ENCODE measurements at regions not wholly inside any gene's neighbourhood (a gene's known extent, or its start where the extent isn't known, plus 50 kb on each side); places are given as distances from the start of the nearest gene placed in this dataset.

DNA sequence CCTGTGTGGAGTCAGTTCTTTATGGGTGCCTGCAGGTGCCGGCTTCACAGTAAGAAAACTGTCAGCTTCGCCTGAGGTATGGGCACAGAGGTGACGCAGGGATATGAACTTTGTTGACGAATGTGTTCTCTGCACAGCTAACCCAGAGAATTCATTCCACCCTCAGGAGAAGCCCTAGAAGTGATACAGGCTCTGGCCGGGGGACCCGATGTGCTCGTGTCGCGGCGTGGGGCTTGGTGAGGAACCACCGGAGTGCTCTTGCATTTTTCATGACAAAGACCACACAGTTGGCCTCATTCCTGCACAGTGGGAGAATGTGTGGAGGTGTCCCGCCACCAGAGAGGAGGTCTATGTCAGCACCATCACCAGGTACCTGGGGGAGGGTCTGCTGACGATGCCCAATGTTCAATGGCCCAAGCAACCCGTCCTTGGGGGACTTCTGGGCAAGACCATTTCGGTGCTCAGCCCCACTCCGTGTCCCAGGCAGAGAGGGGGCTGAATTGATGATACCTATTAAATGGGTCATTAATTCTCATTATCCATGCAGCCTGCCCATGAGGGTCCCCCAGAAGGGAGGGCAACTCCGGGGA lies 147.5 kb upstream of the RTL1 start:
- H3K27ac ChIP-seq: no peak overlapping the region
- TF ChIP-seq ZFX (IDR thresholded peaks at IDR 0.05): no peak
- TF ChIP-seq, protein P1, sequence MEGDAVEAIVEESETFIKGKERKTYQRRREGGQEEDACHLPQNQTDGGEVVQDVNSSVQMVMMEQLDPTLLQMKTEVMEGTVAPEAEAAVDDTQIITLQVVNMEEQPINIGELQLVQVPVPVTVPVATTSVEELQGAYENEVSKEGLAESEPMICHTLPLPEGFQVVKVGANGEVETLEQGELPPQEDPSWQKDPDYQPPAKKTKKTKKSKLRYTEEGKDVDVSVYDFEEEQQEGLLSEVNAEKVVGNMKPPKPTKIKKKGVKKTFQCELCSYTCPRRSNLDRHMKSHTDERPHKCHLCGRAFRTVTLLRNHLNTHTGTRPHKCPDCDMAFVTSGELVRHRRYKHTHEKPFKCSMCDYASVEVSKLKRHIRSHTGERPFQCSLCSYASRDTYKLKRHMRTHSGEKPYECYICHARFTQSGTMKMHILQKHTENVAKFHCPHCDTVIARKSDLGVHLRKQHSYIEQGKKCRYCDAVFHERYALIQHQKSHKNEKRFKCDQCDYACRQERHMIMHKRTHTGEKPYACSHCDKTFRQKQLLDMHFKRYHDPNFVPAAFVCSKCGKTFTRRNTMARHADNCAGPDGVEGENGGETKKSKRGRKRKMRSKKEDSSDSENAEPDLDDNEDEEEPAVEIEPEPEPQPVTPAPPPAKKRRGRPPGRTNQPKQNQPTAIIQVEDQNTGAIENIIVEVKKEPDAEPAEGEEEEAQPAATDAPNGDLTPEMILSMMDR (conservative IDR thresholded peaks at IDR 0.05): no peak

DNA sequence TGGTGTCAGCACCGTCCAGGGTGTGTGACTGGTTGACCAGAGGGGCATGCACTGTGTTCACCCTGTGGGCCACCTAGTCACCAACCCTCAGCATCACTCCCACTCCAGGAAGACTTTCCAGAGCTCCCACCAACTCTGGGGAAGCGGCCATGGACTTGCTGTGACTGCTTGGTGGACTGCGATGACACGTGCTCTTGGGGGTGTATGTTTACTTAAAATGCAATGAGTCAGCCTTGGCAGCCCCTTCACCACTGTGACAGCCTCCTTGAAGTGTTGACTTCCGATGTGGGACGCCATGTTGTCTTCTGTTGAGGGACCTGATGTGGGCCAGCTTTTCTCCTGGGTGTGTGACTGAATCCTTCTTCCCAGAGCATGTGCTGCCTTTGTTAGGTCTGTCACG lies 151.1 kb upstream of the RTL1 start:
- TF ChIP-seq, protein P1 (conservative IDR thresholded peaks at IDR 0.05): no peak
- TF ChIP-seq ZFX (IDR thresholded peaks at IDR 0.05): no peak
- H3K27ac ChIP-seq: no peak overlapping the region

DNA sequence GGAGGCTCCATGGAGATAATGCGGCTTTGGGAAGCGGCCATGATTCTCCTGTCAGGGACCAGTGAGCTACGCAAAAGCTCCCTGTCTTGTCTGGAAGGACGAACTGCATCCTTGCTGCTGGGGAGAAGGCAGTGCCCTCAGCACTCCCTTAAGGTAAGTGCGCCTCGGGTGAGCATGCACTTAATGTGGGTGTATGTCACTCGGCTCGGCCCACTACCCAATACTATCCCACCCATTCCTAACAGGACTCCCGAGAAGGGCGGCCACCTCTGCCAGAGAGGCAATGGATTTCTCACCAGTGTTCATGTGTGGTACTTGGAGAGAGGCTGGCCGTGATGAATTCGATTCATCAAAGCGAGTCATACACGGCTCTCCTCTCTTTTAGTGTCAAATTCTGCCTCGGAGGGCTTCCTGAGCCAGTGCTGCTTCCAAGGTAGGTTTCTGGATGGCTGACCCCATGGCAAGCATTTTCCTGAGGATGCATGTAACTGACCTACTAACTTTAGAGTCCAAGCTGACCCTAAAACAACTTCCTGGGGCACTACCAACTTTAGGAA lies 151.7 kb upstream of the RTL1 start:
- TF ChIP-seq, protein P1 (conservative IDR thresholded peaks at IDR 0.05): no peak
- TF ChIP-seq ZFX (IDR thresholded peaks at IDR 0.05): no peak
- H3K27ac ChIP-seq: no peak overlapping the region

DNA sequence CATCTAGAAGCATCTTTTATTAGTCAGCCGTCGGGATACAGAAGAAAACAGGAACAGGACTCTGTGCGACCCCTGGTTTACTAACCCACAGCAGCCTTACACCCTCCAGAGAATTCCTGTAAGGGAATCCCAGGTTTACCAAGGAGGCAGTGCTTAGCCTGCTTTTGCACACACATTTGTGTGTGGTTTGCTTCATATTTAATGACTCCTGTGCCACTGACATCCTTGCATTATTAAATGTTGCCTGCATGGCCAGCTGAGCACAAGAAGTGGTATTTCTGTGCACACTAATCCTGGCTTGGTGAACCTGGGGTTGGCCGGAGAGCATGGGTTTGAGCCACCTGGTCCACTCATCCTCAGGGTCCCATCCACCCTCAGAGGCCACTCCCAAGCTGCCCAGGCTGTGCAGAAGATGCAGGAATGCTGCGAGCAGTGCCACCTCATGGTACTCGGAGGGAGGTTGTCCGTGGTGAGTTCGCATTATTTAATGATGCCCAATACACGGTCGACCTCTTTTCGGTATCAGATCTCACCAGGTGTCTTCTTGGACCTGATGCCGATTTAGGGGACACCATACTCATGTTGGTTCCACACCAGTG lies 152.4 kb upstream of the RTL1 start:
- no peak overlapping the region for H3K27ac ChIP-seq
- TF ChIP-seq, protein P1 (conservative IDR thresholded peaks at IDR 0.05): no peak
- TF ChIP-seq ZFX (IDR thresholded peaks at IDR 0.05): no peak

DNA sequence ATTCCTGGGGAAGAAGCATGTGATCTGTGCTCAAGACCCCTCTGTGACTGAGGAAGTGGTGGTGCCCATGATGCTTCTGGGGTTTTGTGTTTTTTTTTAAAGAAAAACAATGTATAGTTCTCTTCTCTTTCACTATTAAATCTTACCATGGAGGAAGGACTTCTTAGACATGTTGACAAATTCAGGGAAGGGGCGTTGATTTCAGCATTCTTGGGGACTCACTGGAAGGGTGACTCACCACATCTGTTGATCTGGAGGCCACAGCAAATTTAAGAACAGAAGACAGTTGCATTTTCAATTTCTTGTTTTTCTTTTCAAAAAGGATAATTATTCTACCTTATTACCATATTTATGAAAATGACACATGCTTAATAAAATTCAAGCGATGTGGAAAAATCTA lies 152.9 kb upstream of the RTL1 start:
- no peak overlapping the region for H3K27ac ChIP-seq
- TF ChIP-seq ZFX (IDR thresholded peaks at IDR 0.05): no peak
- TF ChIP-seq, protein P1 (conservative IDR thresholded peaks at IDR 0.05): no peak

DNA sequence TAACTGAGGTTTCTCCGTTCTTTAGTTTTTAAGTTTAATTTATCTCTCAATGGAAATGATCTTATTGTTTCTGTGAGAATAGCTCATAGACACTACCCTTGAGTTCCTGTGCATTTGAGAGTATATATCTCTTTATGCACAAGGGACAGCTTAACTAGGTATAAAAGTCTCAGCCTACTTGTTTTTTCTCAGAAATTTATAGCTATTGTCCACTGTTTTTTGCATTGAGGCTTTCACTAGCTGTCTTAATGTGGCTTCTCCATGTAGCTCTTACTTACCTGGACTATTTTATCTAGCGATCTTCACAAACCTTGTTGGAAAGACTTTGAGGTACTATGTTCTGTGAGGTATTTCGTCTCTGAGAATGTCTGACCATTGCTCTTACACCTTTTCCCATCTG lies 153.9 kb upstream of the RTL1 start:
- no peak for TF ChIP-seq ZFX (IDR thresholded peaks at IDR 0.05)
- TF ChIP-seq, protein P1 (conservative IDR thresholded peaks at IDR 0.05): no peak
- no peak overlapping the region for H3K27ac ChIP-seq

DNA sequence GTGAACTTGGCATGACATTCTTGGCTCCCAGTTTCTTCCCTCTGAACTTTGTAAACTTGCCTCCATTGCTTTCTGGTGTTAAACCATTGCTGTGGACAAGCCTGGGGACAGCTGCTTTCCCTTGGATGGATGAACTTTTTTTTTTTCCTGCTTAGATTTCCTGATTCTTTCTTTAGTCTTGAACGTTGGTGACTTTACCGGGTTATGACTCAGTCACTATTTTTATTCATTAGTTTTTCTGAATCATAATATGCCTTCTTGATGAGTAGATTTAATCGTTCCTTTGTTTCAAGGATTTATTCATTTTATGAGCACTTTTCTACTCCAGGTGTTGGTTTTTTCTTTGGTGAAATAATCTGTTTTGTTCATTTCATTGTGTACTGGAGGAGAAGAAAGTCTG lies 155.0 kb upstream of the RTL1 start:
- no peak for TF ChIP-seq ZFX (IDR thresholded peaks at IDR 0.05)
- TF ChIP-seq, protein P1 (conservative IDR thresholded peaks at IDR 0.05): no peak
- no peak overlapping the region for H3K27ac ChIP-seq
